Colon (tissue), 2 donors: ENCODE measurements at regions not wholly inside any gene's neighbourhood (a gene's known extent, or its start where the extent isn't known, plus 50 kb on each side); places are given as distances from the start of the nearest gene placed in this dataset.

Experiments used
- FAIRE-seq: peaks from 2 replicates; lab custom pipeline; 2012; peaks lifted over from hg19 to GRCh38; lab: Jason Lieb, UNC
- donor health status: control.
- donor health status: control.

- no peak for FAIRE-seq
Observed at GRCh38 chr4:126779001-126779400, 853.8 kb upstream of the INTU start.

- FAIRE-seq: no peak
Observed at GRCh38 chr4:126779436-126780166, 853.2 kb upstream of the INTU start.

- no peak for FAIRE-seq
Observed at GRCh38 chr4:126783191-126783590, 849.6 kb upstream of the INTU start.

GRCh38 chr4:126784966-126785580 lies 847.7 kb upstream of the INTU start:
- FAIRE-seq: no peak

GRCh38 chr4:126790633-126791032 lies 842.1 kb upstream of the INTU start:
- no peak for FAIRE-seq

- no peak for FAIRE-seq
Observed at GRCh38 chr4:126794363-126794762, 838.4 kb upstream of the INTU start.

- FAIRE-seq: peak; percentile 14
Observed at GRCh38 chr4:126798214-126798613, 834.5 kb upstream of the INTU start.

GRCh38 chr4:126799416-126799815 lies 833.3 kb upstream of the INTU start:
- FAIRE-seq: no peak

- FAIRE-seq: no peak
Observed at GRCh38 chr4:126799971-126800574, 832.7 kb upstream of the INTU start.

GRCh38 chr4:126800575-126801141 lies 832.1 kb upstream of the INTU start:
- FAIRE-seq: no peak

GRCh38 chr4:126807132-126807531 lies 825.6 kb upstream of the INTU start:
- no peak for FAIRE-seq

GRCh38 chr4:126812076-126812475 lies 820.7 kb upstream of the INTU start:
- FAIRE-seq: no peak

- no peak for FAIRE-seq
Observed at GRCh38 chr4:126820631-126821030, 812.1 kb upstream of the INTU start.

GRCh38 chr4:126821152-126821551 lies 811.6 kb upstream of the INTU start:
- no peak for FAIRE-seq

- no peak for FAIRE-seq
Observed at GRCh38 chr4:126825083-126825482, 807.7 kb upstream of the INTU start.

GRCh38 chr4:126827669-126828068 lies 805.1 kb upstream of the INTU start:
- FAIRE-seq: no peak

- no peak for FAIRE-seq
Observed at GRCh38 chr4:126834854-126835253, 797.9 kb upstream of the INTU start.

GRCh38 chr4:126838941-126839679 lies 793.6 kb upstream of the INTU start:
- FAIRE-seq: no peak

- no peak for FAIRE-seq
Observed at GRCh38 chr4:126843492-126844067, 789.2 kb upstream of the INTU start.

- no peak for FAIRE-seq
Observed at GRCh38 chr4:126850286-126850685, 782.5 kb upstream of the INTU start.

- FAIRE-seq: no peak
Observed at GRCh38 chr4:126851391-126851790, 781.4 kb upstream of the INTU start.

GRCh38 chr4:126853715-126854114 lies 779.0 kb upstream of the INTU start:
- FAIRE-seq: no peak
